ENCODE measurements at regions not wholly inside any gene's neighbourhood (a gene's known extent, or its start where the extent isn't known, plus 50 kb on each side); places are given as distances from the start of the nearest gene placed in this dataset.
A peak's percentile ranks its signal among the peaks of the same experiment; 100 is the strongest.

DNA sequence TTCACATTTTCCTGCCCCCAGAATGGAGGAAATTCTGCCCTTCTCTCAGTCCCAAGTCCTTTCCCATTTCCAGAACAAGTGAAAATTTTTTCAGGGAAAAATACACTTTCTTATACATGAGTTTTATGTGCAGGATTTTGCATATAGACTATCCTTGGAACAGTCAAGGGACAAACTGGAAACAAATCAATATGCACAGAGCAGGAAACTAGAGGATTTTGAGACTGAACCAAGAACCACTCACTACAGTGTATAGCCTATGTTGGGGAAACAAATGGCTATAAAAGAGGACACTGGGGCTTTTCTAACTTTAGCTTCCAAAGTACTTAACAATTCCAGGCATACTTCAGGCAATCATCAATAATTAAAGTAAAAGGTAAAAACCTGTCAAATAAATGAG, 1036.1 kb upstream of the ARRDC3 start:
- DNase-seq (ENCODE audit: missing footprints) (no peak), ATAC-seq (no peak)
- intact Hi-C loops (cut with DNase I) = no loop called here

DNA sequence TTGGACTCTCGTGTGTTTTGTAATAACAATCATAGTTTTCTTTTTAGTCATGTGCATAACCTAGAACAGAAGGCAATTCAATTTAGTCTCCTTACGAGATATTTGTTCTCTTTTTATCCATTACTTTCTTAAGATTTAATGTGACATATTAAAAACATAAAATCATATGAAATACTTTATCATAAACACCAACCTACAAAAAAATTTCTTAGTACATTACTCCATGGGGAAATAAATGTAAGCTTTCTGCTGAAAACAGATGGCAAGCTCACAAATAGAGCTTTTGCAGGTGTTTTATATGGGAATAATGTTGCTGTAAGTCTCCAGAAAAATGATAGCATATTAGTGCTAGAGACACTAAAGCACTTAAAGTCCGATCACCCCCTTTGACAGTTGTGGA, 1035.2 kb upstream of the ARRDC3 start:
- intact Hi-C loops (cut with DNase I) = no loop called here
- ATAC-seq = no peak
- no peak for DNase-seq (ENCODE audit: missing footprints)

DNA sequence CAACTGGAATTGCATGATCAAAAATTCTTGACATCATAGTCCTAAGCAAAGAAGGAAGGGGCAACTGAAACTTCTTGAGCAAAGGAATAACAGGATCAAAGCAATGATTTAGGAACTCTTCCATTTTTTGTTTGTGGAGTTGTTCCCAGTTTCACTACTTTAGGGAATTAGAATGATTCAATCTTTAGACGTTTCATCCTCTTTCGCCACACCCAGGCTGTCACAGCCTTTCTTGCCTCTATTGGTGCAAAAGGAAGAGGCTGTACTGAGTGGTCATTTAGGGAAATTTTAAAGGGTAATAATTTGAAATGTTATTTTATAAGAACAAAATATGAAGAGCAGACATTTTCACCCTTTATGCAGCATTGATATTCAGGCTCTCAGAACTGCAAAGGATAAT, 1026.0 kb upstream of the ARRDC3 start:
- DNase-seq (ENCODE audit: missing footprints) = no peak
- intact Hi-C loops (cut with DNase I) = no loop called here
- ATAC-seq = no peak

DNA sequence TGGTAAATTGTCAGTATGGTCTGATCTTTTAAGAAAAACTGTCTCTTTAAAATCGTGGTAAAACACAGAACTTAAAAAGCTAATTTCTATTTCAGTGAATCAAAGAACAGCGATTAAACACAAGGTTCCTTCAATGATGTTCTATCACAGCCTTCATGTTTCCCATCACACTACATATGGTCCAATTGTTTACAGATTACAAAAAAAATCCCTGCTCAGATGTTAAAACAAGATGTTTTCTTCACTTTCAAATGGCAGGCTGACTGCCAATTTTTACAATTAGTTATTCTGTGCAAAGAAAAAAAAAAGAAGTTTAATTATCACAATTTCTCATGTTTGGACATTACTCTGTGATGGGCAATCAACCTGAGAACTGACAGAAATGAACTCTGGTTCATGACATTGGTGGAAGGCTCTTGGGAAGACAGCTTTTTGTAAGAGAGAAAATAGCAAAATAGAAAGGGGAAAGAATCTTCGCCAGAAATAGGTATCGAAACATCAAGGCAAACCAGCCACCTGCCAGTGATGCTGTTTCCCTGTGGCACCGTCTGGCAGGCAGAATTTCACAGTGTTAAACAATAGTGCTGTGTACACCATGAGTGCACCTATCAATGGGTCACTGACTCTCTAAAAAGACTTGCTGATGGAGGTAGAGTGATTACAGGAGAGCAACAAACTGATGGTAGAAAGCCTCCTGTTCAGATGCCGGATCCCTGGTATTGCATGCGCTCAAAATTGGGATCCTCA, 1020.0 kb upstream of the ARRDC3 start:
- no peak for DNase-seq (ENCODE audit: missing footprints)
- ATAC-seq = no peak
- intact Hi-C loops (cut with DNase I) = no loop called here

DNA sequence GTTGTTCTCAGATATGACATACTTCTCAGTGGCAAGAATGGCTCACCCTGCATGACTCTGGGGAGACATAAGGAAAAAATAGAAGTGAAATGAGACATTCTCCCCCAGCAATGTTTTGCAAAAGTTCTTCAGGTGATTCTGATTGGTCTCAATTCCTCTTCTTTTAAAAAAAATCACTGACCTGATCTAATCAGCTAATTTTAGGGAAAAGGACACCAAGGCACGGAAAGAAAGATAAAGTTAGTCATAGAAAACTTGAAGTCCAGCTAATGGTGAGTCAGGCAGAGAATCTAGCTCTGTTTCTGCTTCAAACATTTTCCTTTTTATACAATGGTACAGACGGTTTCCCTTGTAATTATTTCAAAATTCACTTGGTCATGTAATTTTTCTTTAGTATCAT, 1018.9 kb upstream of the ARRDC3 start:
- DNase-seq (ENCODE audit: missing footprints) (no peak), ATAC-seq (no peak)
- intact Hi-C loops (cut with DNase I) = no loop called here

DNA sequence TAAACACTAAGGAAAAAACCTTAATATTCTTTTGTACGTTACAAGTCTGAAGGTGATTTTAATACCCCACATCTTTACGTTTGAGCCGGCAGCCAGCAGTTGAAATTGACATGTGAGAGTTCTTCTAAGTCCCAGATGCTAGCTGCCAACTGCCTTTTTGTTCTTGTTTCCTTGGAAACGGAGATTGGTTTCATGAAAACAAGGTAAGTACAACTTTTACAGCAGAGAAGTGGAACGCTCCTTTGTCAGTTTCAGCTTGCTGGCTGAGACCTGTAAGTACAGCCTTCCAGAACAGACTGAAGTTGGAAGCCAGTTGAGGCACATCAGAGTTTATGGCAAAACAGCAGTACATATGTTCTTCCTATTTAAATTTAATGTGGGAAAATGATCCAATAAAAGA, 1018.4 kb upstream of the ARRDC3 start:
- intact Hi-C loops (cut with DNase I) = no loop called here
- DNase-seq (ENCODE audit: missing footprints) = no peak

DNA sequence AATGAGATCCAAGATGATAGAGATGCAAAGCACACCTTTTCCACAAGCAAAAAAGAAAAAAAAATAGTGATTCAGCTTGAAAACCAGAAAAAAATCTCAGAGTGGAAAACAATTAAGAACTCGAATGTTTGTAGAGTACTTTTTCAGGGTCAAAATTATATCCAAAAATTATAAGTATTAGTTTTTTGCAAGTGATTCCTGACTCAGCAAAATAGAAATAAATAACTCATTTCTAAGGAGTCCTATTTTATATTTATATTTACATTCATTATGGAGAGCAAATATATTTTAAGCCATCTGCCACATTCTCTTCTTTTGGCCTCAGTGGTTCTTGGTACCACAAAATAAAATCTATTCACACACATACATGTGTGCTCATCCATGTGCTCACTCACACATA, 1011.8 kb upstream of the ARRDC3 start:
- no peak for DNase-seq (ENCODE audit: missing footprints)
- no peak for ATAC-seq
- intact Hi-C loops (cut with DNase I) = no loop called here

More for the DNA sequence above, 1018.4 kb upstream of the ARRDC3 start:
- no peak for ATAC-seq

DNA sequence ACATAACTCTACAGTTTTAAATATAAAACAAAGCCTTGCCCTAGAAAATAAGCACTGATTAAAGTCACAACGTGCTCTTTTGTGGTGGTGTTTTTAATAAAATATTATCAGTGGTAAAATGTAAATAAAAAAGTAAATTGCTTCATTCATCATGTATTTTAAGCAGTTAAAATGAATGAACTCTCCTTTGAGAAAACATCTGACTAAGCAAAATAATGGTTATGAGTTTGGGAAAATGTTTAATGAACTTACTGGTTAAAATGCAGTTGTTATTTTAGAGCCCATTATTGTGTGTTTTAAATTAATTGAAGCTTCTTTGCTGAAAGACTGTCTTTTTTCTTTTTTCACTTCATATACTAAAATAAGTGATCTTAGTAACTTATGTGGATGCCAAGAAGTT, 1007.5 kb upstream of the ARRDC3 start:
- intact Hi-C loops (cut with DNase I) = no loop called here
- no peak for ATAC-seq
- no peak for DNase-seq (ENCODE audit: missing footprints)

DNA sequence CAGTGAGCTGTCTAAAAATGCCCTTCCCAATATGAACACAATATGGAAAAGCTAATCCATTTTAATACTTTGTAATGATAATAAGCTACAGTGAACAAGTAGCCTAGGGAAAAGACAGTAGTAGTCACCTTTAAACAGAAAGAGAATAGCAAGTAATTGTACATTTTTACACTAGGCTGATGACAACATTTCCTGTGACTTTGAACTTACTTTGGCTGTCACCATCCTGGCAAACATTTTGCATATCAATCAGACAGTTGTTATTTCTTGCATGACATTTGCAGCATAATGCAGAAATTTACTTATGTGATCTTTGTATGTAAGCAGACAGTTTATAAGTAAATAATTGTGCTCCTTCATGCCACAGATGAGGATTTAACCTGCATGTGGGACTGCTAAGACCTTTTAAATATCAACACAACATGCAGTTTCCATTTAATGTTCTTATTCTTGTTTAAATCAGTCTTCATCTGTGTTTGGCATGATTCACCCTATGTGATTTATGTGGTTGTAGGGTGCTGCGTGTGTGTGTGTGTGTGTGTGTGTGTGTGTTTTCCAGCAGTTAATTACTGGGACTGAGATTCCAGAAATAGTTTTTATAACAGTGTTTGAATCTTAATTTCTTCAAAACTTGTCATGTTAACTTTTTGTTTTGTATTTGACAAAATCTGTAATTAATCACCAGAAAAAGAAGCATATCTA, 997.1 kb upstream of the ARRDC3 start:
- intact Hi-C loops (cut with DNase I) = no loop called here
- ATAC-seq = no peak
- no peak for DNase-seq (ENCODE audit: missing footprints)

DNA sequence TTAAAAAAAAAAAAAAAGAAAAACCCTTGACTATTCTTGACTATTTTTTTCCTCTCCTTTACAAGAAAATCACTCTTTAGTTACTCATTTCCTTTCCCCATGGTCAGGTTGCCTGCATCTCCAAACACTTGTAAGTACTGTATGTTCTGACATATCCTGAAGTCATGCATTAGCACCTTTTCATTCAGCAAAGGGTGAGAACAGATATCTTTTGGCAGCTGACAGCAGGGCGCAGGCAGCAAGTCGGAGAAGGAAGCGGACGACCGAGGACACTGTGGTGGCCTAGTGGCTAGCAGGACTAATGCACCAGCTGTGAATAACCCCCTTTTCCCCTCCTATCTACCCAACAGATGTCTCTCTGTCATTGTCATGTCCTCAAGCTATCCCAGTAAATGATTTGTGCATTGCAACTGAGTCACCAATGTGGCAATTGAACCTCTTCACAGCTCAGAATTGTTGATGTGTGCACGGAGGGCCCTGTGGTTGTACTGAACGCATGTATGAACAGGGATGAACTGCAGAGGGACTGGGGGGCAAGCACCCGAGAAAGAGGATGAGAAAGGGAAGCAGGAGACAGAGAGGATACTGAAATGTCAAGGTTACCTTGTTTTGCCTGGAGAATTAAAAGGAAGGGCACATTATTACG, 996.0 kb upstream of the ARRDC3 start:
- ATAC-seq (peak; percentile 76), DNase-seq (ENCODE audit: missing footprints) (no peak)
- intact Hi-C loops (cut with DNase I) = no loop called here

DNA sequence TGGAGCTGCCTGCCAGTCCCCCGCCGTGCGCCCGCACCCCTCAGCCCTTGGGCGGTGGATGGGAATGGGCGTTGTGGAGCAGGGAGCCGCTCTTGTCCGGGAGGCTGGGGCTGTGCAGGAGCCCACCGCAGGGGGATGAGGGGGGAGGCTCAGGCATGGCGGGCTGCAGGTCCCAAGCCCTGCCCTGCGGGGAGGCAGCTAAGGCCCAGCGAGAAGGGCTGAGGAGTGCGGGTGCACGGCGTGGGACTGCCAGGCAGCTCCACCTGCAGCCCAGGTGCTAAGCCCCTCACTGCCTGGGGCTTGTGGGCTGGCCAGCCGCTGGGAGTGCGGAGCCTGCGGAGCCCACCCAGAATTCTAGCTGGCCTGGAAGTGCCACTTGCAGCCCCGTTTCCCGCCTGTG, 991.7 kb upstream of the ARRDC3 start:
- ATAC-seq (no peak), DNase-seq (ENCODE audit: missing footprints) (no peak)
- intact Hi-C loops (cut with DNase I) = no loop called here

DNA sequence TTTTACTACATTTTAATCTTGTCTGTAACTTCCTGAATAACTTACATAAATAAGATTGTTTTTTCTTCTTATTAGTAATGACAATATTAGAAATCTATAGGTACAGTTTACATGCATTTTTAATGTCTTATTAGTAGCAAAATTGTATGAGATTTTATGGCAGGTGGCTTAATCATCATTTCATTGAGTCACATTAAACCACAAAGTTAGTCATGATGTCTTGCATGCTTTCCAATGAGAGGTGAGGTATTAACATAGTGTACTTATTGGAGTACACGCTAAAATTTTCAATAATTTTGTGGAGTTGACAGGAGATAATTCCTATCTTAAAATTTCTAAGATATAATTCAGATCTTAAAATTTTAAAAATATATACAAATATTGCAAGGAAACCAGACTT, 989.6 kb upstream of the ARRDC3 start:
- no peak for ATAC-seq
- no peak for DNase-seq (ENCODE audit: missing footprints)
- intact Hi-C loops (cut with DNase I) = no loop called here

DNA sequence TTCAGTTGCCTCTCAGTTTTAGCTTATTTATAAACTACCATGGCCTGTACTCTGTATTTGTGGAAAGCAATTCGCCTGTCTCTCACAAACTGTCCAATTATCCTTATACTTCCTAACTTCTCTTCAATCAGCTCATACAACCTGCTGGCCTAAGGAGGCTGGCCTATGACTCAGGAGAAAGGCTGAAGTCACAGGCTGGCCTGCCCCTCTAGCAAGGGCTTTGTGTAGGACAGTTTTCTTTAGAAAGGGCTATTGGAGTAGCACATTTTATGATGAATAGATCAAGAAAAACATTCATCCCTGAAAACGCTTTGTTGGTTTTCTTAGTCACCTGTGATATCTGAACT, 988.7 kb upstream of the ARRDC3 start:
- DNase-seq (ENCODE audit: missing footprints) (no peak), ATAC-seq (no peak)
- intact Hi-C loops (cut with DNase I) = no loop called here

DNA sequence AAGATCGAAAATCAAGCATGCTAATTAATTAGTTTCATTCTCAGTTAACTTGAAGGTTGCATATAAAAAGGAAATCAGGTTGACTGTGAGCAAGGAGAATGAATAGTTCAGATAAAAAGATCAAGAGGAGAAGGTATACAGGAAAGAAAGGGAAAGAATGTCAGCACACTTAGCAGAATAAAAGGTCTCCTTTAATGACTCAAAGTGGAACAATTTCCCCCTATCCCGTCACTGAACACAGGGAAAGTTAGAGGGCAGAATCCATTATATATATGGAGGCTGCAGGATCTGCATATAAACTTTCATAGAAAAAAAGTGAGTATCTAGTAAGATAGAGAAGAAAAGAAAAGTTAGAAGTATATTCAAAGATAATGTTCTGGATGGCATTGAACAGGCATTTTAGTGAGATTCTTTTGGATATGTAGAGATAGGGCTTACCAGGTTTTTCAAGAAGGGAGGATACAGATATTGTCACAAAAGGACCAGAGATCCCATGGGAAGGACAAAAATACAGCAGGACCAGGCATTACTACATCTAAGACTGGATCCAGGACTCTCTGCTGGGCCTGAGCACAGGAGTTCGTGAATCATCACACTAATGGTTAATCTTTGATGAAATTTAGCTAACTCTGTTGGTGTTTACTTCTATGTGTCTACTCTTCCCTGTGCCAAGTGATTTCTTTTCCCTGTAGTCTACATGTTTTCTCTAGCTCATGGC, 988.2 kb upstream of the ARRDC3 start:
- DNase-seq (ENCODE audit: missing footprints) = no peak
- ATAC-seq = no peak
- intact Hi-C loops (cut with DNase I) = no loop called here

DNA sequence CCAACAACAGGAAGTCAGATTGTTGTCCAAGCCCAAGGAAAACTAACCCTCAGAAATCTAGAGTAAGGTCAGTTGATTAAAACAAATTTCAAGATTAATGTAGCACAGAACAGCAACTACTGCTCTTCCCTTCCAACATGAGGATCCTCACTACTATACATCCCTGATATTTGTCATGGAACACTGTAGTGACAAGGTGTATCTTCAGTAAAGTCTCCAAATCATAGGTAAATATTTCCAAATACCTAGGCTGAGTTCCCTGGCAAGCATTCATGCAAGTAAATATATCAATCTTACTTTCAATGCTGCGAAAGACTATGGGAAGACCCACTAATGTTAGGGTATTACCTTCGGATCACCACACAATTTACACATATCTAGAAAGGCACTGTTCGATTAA, 986.9 kb upstream of the ARRDC3 start:
- no peak for DNase-seq (ENCODE audit: missing footprints)
- intact Hi-C loops (cut with DNase I) = no loop called here

DNA sequence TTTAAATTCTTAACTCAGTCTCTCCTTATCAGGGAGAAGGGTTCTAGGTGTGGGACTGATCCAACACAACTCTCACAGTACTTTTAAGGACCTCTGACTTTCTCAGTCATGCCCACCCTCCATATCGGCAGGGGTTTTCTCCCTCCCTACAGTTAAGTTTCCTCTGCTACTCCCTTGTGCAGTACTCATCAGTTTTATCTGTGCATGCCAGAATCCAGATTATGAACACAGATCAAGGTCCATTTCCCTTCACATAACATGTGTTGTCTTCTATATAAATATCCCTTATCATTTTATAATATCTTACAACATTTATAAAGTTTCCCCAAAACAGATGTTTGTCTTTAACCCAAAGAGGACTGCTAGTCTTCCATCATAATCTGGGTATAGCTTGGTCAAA, 986.5 kb upstream of the ARRDC3 start:
- intact Hi-C loops (cut with DNase I) = no loop called here
- no peak for DNase-seq (ENCODE audit: missing footprints)
- ATAC-seq = no peak

More for the DNA sequence above, 986.9 kb upstream of the ARRDC3 start:
- no peak for ATAC-seq

DNA sequence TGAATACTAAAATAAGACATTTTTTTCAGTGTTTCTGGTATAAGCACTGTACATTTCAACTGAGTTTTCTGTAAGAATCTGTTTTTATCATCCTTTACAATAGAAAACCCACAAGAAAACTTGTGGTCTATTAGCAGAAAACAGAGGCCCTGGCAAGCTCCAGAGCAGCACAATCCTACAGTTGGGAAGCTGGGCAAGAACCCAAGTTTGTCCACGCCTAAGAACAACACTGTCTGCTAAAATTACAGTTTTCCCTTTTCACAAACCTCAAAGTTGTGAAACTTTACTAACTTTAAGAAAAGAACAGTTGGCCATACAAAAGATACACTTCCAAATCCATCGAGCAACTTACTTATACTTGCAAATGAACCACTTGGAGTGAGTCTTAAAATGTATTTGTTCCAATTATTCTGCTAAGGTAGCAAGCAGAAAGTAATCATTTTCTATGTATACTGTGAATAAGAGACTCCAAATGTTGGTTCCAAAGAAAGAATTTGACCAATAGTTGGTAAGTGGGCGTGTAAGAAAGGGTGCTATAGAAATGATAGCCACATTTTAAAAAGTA, 982.0 kb upstream of the ARRDC3 start:
- DNase-seq (ENCODE audit: missing footprints) = peak; percentile 49
- intact Hi-C loops (cut with DNase I) = no loop called here
- ATAC-seq = no peak

DNA sequence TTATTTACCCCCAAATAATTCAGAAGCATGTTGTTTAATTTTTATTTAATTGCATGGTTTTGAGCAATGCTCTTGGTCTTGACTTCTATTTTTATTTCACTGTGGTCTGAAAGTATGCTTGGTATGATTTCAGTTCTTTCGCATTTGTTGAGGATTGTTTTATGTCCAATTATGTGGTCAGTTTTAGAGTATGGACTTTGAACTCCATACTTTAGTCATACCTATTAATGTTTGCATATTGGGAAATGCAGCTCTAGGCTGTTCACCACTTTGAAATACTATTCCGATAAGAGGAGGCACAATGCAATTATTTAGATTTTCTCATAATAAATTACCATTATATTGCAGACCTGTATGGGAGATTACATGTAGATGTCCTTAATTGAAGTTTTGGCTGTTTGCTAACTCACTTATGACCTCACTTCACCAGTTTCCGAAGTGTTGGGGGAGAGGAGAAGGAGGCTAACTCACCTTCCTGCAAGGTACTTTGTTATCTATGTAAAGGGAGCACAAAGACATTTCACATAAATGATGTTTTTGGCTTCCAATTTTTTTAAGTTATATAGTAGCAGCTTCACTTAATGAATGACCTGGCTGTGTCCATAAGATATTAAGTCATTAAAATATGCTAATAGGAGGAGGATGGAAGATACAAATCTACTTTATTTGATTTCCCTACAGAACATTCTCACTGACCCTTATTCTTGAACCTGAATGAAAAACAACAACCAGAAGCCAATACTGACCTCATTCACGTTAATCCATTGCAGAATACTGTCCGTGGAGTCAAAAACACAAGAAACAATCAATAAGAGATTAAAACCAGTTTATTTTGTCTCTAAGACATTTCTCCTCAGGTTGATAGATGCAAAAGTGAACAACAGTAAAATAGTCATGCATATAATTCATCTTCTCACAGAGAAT, 970.3 kb upstream of the ARRDC3 start:
- ATAC-seq (no peak), DNase-seq (ENCODE audit: missing footprints) (no peak)
- intact Hi-C loops (cut with DNase I) = no loop called here

Measured in Right ventricle myocardium inferior (tissue), 1 donor.